ENCODE measurements at regions not wholly inside any gene's neighbourhood (a gene's known extent, or its start where the extent isn't known, plus 50 kb on each side); places are given as distances from the start of the nearest gene placed in this dataset.

- H3K4me3 ChIP-seq (ENCODE audit: low read length) = no peak overlapping the region
- H3K27ac ChIP-seq (ENCODE audit: low read length) = no peak overlapping the region
- no peaks in the 10 kb centered on the region for H3K27me3 ChIP-seq (ENCODE audit: insufficient read depth, low read length)
- H3K9ac ChIP-seq (ENCODE audit: low read depth, low read length) = no peak overlapping the region
- no peaks in the 10 kb centered on the region for H3K4me1 ChIP-seq (ENCODE audit: insufficient read depth, low read length)
- H3K9me3 ChIP-seq (ENCODE audit: insufficient read depth, low read depth, low read length) = no peaks in the 10 kb centered on the region
- H3K36me3 ChIP-seq (ENCODE audit: insufficient read depth, low read depth, low read length) = no peaks in the 10 kb centered on the region
Measured at GRCh38 chr10:78859266-78859665, 209.5 kb upstream of the ZMIZ1 start.

DNA sequence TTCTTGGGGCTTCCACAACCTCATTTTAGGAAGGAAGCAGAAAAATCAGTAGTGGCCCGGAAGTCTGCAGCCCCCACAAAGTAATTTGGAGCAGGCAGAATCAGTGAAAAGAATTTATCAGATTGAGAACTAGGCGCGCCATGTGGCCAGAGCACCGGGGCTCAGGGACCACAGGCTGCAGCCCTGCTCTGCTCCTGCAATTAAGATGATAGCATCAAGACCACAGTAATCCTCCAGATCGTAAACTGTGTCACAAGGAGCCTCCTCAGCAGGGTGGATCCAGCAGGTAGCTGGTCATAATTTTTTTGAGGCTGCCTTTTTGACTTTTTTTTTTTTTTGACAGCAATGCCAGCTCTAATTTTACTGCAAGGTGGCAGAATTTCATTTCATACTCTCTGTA is 209.0 kb upstream of the ZMIZ1 start:
- no peaks in the 10 kb centered on the region for H3K4me1 ChIP-seq (ENCODE audit: insufficient read depth, low read length)
- H3K27me3 ChIP-seq (ENCODE audit: insufficient read depth, low read length) = no peaks in the 10 kb centered on the region
- H3K9ac ChIP-seq (ENCODE audit: low read depth, low read length) = no peak overlapping the region
- H3K36me3 ChIP-seq (ENCODE audit: insufficient read depth, low read depth, low read length) = no peaks in the 10 kb centered on the region
- no peak overlapping the region for H3K4me3 ChIP-seq (ENCODE audit: low read length)
- H3K9me3 ChIP-seq (ENCODE audit: insufficient read depth, low read depth, low read length) = no peaks in the 10 kb centered on the region
- H3K27ac ChIP-seq (ENCODE audit: low read length) = no peak overlapping the region

DNA sequence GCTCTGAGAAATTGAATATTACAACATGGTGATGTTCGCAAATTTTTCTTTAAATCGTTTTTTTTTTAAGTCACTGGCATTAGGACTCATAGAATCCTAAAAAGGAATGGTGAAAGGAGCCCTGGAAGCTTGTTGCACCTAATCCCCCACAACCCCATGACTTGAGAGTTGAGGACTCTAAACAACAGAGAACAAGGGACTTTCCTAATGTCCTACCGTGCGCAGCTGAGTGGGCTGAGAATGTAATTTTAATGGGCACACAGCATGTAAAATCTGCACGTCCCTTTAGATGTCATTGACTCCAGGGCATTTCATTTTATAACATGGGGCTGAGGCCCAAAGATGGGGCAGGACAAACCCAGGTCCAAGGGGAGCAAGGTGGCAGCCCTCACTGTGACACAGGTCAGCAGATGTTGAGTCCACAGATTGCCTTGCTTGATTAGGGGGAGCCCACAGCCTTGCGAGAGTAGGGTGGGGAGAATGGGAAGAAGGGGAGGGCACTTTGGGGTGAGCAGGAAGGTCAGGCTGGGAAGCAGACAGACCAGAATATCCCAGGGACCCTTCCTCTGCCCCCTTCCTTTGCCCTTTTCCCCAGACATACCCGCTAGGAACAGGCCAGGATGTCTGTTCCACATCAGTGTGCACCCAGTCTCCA is 208.4 kb upstream of the ZMIZ1 start:
- Histone ChIP-seq H3K4me3 (ENCODE audit: low read length) (no peak overlapping the region), H3K27ac (ENCODE audit: low read length) (no peak overlapping the region), H3K9me3 (ENCODE audit: insufficient read depth, low read depth, low read length) (no peaks in the 10 kb centered on the region), H3K36me3 (ENCODE audit: insufficient read depth, low read depth, low read length) (no peaks in the 10 kb centered on the region), H3K27me3 (ENCODE audit: insufficient read depth, low read length) (no peaks in the 10 kb centered on the region), H3K4me1 (ENCODE audit: insufficient read depth, low read length) (no peaks in the 10 kb centered on the region), H3K9ac (ENCODE audit: low read depth, low read length) (no peak overlapping the region)

DNA sequence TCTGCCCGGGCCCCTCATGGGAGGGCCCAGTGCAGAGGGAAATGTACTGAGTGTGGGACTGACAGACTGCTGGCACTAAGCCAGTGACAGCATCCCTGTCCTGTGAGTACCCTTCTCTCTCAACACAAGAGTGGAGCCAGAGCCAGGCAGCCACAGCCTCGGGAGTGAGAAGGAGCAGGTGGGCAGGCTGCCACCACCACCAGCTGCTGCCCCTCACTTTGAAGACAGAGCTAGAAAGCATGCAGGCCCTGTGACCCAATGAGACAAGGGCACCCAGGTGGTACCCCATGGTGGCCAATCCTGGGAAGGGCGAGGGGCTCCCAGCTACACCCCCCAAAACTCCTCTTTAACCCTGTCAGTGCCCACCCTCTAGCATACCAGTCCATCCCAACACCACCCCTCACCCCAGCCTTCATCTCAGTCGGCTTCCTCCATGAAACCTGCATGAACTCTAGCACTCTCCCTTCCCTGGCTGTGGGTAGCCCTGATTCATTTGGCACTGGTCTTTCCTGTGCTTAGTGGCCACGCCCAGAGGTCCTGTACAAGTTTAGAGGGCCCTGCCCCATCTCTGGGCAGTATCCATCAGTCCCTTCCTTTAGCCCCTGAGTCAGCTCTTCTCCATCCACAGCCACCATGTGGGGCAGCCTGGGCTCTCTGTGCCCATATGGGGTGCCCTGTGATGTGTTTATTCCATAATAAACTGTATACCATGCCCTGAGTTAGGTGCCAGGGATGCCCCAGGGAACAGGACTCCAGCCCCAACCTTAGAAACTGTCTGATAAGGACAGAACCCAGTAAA is 207.0 kb upstream of the ZMIZ1 start:
- no peaks in the 10 kb centered on the region for H3K9me3 ChIP-seq (ENCODE audit: insufficient read depth, low read depth, low read length)
- no peak overlapping the region for H3K4me3 ChIP-seq (ENCODE audit: low read length)
- H3K9ac ChIP-seq (ENCODE audit: low read depth, low read length) = no peak overlapping the region
- H3K27me3 ChIP-seq (ENCODE audit: insufficient read depth, low read length) = 0 out of 2 replicates have a peak, but pooled peaks cover 1% of the 10 kb centered on the region
- no peaks in the 10 kb centered on the region for H3K36me3 ChIP-seq (ENCODE audit: insufficient read depth, low read depth, low read length)
- H3K27ac ChIP-seq (ENCODE audit: low read length) = no peak overlapping the region
- no peaks in the 10 kb centered on the region for H3K4me1 ChIP-seq (ENCODE audit: insufficient read depth, low read length)

DNA sequence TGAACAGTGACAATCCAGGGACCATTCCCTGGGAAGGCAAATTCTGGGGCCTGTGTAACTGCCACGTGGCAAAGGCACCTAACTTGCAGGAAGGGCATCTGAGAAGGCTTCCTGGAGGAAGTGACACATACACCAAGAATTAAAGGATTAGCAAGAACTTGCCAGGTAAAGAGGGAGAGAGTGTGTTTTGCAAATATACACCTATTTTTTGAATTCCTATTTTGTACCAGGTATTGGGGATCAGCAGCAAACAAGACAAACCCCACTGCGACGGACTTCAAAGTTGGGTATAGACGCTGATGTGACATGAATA is 206.5 kb upstream of the ZMIZ1 start:
- Histone ChIP-seq H3K9ac (ENCODE audit: low read depth, low read length) (no peak overlapping the region), H3K27ac (ENCODE audit: low read length) (no peak overlapping the region), H3K9me3 (ENCODE audit: insufficient read depth, low read depth, low read length) (no peaks in the 10 kb centered on the region), H3K4me3 (ENCODE audit: low read length) (no peak overlapping the region), H3K36me3 (ENCODE audit: insufficient read depth, low read depth, low read length) (no peaks in the 10 kb centered on the region), H3K27me3 (ENCODE audit: insufficient read depth, low read length) (peaks cover 7% of the 10 kb centered on the region; the same call in 1 of the 2 replicates), H3K4me1 (ENCODE audit: insufficient read depth, low read length) (no peaks in the 10 kb centered on the region)

DNA sequence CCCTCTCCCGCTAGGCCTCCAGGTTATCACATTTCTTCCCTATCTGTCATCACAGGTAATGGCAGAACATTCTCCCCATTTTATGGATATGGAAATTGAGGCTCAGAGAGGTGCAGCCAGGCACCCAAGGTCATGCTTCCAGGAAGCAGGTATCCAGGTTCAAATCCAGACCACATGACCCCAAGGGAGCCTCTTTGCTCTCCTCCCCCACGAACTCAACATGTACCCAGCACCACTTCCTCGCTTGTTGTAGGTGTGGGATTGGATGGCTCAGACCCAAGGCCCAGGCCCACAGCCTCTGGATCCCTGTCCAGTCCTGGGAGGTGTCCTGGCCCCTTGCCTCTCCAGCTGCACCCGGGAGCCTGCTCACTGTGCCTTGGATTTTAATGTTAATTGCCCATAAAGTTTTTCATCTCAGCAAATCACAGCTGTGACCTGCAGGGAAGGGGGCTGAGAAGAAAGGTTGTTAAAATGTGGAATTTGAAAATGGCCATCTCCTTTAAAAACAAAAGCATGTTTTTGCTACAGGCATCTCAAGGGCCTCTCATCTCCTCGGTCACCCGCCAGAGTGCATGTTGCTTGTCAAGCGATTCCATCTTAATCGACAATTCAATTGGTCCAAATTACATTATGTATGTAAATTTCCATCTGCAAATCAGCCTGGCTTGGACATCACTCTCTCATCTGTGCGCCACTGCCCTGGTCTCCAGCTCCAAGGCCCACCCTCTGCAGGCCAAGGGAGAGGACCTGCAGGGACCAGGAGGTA is 205.4 kb upstream of the ZMIZ1 start:
- H3K9me3 ChIP-seq (ENCODE audit: insufficient read depth, low read depth, low read length) = no peaks in the 10 kb centered on the region
- no peak overlapping the region for H3K9ac ChIP-seq (ENCODE audit: low read depth, low read length)
- peaks cover 9% of the 10 kb centered on the region; the same call in 1 of the 2 replicates for H3K27me3 ChIP-seq (ENCODE audit: insufficient read depth, low read length)
- H3K27ac ChIP-seq (ENCODE audit: low read length) = no peak overlapping the region
- H3K4me3 ChIP-seq (ENCODE audit: low read length) = no peak overlapping the region
- no peaks in the 10 kb centered on the region for H3K4me1 ChIP-seq (ENCODE audit: insufficient read depth, low read length)
- no peaks in the 10 kb centered on the region for H3K36me3 ChIP-seq (ENCODE audit: insufficient read depth, low read depth, low read length)

DNA sequence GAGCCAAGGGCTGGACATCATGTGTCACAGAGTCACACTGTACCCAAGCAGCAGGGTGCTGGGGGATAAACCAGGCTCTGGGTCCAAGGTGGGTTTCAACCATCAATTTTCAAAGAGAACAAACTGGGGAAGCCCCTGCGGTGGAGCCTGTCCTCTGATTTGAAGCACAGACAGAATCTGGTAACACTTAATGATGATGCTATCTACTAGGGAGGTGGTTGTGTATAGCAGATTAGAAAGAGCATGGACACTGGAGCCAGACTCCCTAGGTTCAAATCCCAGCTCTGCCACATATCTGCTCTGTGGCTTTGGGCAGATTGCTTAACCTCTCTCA is 204.9 kb upstream of the ZMIZ1 start:
- no peaks in the 10 kb centered on the region for H3K36me3 ChIP-seq (ENCODE audit: insufficient read depth, low read depth, low read length)
- no peak overlapping the region for H3K9ac ChIP-seq (ENCODE audit: low read depth, low read length)
- H3K4me3 ChIP-seq (ENCODE audit: low read length) = no peak overlapping the region
- H3K4me1 ChIP-seq (ENCODE audit: insufficient read depth, low read length) = no peaks in the 10 kb centered on the region
- H3K27ac ChIP-seq (ENCODE audit: low read length) = no peak overlapping the region
- H3K27me3 ChIP-seq (ENCODE audit: insufficient read depth, low read length) = peaks cover 12% of the 10 kb centered on the region
- no peaks in the 10 kb centered on the region for H3K9me3 ChIP-seq (ENCODE audit: insufficient read depth, low read depth, low read length)

- Histone ChIP-seq H3K4me1 (ENCODE audit: insufficient read depth, low read length) (no peaks in the 10 kb centered on the region), H3K9ac (ENCODE audit: low read depth, low read length) (no peak overlapping the region), H3K36me3 (ENCODE audit: insufficient read depth, low read depth, low read length) (no peaks in the 10 kb centered on the region), H3K27ac (ENCODE audit: low read length) (no peak overlapping the region), H3K4me3 (ENCODE audit: low read length) (no peak overlapping the region), H3K9me3 (ENCODE audit: insufficient read depth, low read depth, low read length) (no peaks in the 10 kb centered on the region), H3K27me3 (ENCODE audit: insufficient read depth, low read length) (peaks cover 16% of the 10 kb centered on the region)
Measured at GRCh38 chr10:78864761-78865537, 203.8 kb upstream of the ZMIZ1 start.

- Histone ChIP-seq H3K4me1 (ENCODE audit: insufficient read depth, low read length) (no peaks in the 10 kb centered on the region), H3K9me3 (ENCODE audit: insufficient read depth, low read depth, low read length) (no peaks in the 10 kb centered on the region), H3K27me3 (ENCODE audit: insufficient read depth, low read length) (peaks cover 16% of the 10 kb centered on the region), H3K36me3 (ENCODE audit: insufficient read depth, low read depth, low read length) (no peaks in the 10 kb centered on the region), H3K4me3 (ENCODE audit: low read length) (no peak overlapping the region), H3K27ac (ENCODE audit: low read length) (no peak overlapping the region), H3K9ac (ENCODE audit: low read depth, low read length) (no peak overlapping the region)
Measured at GRCh38 chr10:78865538-78865875, 203.3 kb upstream of the ZMIZ1 start.

DNA sequence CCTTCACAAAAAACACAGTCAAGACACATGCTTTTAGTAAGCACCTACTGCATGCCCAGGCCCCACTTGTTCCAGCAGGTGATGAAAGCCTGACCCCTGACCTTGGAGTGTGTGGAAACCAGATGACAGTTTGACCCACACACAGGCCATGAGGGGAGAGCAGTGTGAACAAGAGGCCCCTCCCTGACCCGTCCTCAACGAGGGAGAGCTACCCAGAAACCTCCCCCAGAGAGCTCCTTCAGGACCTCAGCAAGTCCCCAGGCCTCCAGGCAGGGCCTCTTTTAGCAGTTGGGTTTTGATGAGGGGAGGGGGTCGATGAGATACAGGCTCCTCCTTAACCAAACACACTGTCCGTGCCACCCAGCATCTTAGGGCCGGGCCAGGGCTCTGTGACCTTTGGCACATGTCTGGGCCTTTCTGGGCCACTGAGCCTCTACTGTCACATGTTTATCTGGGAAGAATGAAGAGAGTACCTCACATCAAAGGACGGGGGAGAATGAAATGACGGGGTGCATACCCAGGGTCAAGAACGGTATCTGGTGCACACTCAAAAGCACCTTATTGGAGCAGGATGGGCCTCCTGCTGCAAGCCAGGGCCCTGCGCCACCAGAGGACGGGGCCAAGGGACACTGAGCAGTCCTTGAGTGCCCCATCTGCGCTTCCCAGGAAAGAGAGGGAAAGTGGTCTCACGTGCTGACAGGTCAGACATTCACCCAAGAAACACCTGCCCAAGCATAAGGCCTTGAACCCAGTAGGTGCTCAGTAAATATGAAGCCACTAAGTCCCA is 202.6 kb upstream of the ZMIZ1 start:
- Histone ChIP-seq H3K4me1 (ENCODE audit: insufficient read depth, low read length) (no peaks in the 10 kb centered on the region), H3K27me3 (ENCODE audit: insufficient read depth, low read length) (peaks cover 16% of the 10 kb centered on the region), H3K4me3 (ENCODE audit: low read length) (no peak overlapping the region), H3K9ac (ENCODE audit: low read depth, low read length) (no peak overlapping the region), H3K36me3 (ENCODE audit: insufficient read depth, low read depth, low read length) (no peaks in the 10 kb centered on the region), H3K9me3 (ENCODE audit: insufficient read depth, low read depth, low read length) (no peaks in the 10 kb centered on the region), H3K27ac (ENCODE audit: low read length) (no peak overlapping the region)

Measured in iPS-20b (cell line).